ENCODE measurements at regions not wholly inside any gene's neighbourhood (a gene's known extent, or its start where the extent isn't known, plus 50 kb on each side); places are given as distances from the start of the nearest gene placed in this dataset.

GRCh38 chr9:80957801-80958200 is 731.5 kb downstream of the TLE1 start:
- no peak for TF ChIP-seq CTCF (IDR thresholded peaks at IDR 0.05; ENCODE audit: insufficient read depth, low read length, poor library complexity, severe bottlenecking)
- TF ChIP-seq EZH2phosphoT487 (conservative IDR thresholded peaks at IDR 0.05; ENCODE audit: low read length) = no peak
